Stromal cell of bone marrow (primary cell): ENCODE measurements at regions not wholly inside any gene's neighbourhood (a gene's known extent, or its start where the extent isn't known, plus 50 kb on each side); places are given as distances from the start of the nearest gene placed in this dataset.

Source experiments
- DNase-seq: peaks from one replicate; pipeline ENCODE4 v3.0.0-alpha.2; 2012; ENCODE audit warnings: low read depth

DNA sequence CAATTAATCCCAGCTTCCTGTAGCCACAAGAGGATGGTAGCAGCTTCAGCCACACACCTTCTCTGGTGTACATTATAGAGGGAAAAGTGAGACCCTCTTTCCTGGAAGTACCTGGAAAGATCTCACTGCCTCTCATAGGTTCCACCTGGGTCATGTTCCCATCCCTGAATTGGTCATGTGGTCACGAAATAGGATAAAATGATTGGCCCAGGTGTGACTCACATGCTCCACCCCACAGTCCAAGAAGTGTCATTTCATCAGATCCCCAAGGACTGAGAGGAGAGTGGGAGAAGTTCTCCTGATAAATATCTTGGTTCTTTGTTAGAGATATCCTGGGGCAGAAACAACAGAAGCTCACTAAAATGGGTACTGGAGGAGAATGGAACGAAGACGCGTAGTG lies 142.4 kb downstream of the QRSL1 start:
- DNase-seq = no peak

DNA sequence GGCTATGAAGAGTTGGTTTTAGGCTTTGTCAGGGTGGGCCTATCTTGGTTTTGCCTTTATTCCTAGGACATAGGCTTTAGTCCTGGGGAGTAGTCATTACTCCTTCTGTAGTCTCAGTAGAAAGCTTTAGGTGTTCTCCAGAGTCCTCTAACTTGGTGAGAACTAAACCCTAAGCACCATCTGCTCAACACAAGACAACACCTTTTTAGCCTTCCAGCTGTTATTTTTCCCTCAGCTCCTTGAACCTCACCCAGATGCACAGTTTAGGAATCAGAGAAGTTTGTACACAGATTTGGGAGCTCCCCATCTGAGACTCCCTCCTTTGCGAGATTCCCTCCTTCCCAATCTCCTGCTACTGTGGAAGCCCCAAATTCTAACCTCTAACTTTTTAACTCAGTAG lies 141.3 kb downstream of the QRSL1 start:
- no peak for DNase-seq

DNA sequence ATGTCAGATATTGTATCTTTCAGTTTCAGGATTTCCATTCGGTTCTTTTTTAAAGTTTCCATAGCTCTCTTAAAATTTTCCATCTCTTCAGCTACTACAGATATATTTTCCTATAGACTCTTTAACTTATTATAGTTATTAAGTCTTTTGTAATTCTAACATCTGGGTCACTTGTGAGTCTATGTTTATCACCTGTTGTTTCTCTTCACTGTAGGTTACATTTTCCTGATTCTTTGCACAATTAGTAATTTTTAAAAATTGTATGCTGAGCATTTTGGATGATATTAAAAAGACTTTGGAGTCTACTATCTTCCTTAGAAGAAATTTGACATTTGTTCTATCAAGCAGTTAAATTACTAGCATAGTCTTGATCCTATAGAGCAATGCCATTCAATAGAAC lies 140.7 kb downstream of the QRSL1 start:
- no peak for DNase-seq

DNA sequence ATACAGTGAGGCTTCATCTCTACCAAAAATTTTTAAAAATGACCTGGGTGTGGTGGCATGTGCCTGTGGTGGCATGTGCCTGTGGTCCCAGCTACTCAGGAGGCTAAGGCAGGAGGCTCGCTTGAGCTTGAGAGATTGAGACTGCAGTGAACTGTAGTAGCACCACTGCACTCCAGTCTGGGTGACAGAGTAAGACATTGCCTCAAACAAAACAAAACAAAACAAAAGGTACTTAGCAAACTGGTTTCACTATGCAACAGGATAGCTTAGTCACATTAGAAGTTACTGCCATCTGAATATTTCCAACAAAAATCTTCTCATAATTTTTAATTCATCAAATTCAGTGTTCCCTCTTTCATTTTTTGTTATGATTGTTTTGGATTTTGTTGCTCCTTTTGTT lies 137.9 kb downstream of the QRSL1 start:
- DNase-seq = no peak

DNA sequence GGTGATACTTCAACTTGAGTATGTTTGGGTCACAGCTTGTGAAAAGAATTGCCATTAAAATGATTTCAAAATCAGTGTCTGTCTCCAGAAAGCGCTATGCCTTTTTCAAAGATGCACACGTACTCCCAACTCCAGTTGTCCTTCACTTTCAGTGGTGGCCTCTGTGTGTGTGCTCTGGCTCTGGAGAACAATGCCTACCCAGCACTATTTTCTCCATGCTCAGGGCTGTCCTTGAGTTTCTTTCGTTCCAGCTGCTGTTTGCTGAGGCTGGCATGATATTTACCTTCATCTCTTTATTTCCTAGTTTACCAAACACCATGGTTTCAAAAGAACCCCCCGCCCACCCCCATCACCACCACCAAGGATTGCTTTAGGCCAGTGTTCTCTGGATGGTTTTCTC lies 136.8 kb downstream of the QRSL1 start:
- no peak for DNase-seq

DNA sequence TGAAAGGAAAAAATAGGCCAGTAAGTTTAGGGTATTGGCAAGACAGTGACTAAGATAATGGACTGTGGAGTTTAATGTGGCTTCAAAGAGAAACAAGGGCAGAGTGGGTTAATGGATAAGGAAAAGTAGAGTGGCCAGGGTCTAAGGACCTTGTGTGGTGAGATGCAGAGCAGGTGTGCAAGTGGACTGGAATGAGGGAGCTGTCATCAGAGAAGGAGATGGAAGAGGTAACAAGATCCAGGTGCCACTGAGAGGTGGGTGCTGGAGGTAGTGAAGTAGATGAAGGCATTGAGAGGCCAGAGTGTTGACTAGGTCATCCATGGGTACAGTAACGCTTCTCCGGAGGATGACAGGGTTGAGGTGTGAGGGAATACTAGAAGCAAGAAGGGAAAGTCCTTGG lies 136.1 kb downstream of the QRSL1 start:
- DNase-seq = no peak

DNA sequence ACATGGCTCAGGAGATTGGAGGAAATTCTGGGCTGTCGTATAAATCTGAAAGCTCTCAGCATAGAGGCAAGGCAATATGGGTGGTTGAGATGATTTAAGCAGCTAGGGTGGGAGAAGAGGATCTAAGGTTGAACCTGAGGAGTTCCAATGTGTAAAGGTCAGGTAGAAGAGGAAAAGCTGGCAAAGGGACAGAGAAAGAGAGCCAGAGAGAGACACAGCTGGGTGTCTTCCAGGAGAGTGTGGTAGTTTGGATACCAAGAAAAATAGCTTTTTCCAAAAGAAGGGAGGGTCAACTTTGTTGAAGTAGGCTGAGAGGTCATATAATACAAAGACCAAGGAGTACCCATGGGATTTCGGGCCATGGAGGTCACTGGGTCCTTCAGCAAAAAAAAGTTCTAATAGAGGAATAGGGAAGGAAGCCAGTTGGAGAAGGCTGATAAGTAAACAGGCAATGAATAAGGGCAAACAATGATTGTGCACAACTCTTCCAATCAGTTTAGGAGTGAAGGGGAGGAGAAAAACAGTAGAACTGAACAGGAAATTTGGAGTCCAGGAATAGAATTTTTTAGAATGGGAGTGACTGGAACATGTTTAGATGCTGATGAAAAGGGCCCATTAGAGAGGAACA lies 135.1 kb downstream of the QRSL1 start:
- DNase-seq = no peak

DNA sequence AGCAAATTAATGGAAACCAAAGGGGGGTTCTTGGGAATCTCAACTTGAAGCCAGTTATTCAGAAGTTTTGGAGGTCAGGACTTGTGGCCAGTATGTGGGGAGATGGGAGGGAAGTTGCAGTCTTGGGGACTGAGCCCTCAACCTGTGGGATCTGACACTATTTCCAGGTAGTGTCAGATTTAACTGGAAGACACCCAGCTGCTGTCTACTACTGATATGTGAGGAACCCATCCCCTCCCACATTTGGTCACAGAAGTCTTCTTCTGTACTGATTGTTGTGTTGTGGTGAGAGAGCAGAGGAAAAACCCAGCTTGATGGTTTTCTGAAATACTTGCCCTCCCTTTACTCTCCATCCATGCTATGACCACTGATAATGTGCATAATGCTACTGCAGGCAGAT lies 134.0 kb downstream of the QRSL1 start:
- DNase-seq = no peak

DNA sequence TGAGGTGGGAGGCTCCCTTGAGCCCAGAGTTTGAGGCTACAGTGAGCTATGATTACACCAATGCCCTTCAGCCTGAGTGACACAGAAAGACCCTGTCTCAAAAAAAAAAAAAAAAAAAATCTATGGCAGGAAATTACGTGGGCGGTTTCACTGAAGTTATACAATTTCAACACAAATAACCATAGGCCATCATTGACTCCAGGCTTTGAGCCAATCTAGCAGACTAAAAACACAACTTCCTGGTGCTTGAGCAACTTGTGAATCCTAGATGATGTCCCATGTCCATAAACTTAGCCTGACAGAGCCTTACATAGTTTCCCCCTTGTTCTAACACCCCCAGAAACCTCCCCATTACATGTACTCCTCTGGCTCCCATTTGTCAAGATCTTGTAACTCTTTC lies 131.8 kb downstream of the QRSL1 start:
- no peak for DNase-seq

DNA sequence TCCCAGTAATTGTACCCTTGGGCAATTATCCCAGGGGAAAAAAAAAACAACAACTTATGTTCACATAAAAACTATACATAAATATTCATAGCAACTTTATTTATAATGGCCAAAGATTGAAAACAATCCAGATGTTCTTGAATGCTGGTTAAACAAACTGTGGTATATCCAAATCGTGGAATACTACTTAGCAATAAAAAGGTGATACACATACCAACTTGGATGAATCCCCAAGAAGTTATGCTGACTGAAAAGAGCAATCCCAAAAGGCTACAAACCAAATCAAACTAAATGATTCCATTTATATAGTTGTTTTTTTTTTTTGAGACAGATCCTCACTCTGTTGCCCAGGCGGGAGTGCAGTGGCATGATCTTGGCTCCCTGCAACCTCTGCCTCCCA lies 129.7 kb downstream of the QRSL1 start:
- no peak for DNase-seq

DNA sequence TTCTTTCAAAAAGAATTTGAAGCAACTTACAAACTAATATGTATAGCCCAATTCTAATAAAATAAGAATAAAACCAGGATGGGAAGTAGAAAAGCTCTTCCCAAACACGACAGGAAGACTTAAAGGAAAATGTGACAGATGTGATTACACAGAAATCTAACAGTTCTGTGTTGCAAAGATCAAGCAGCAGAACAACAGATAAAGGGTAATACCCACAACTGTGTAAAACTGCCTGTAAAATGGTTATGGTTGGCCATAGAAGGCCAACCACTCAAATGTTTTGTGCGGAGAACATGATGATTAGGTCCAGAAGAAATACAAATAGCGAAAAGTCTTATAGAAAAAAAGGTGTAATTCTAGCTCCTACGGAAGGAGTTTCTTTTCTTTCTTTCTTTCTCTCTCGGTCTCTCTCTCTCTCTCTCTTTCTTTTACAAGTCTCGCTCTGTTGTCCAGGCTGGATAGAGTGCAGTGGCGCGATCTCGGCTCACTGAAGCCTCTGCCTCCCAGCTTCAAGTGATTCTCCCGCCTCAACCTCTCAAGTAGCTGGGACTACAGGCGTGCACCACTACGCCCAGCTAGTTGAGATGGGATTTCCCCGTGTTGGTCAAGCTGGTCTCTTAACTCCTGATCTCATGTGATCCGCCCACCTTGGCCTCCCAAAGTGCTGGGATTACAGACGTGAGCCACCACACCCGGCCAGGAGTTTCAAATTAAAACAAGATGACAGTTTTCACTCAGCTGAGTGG lies 128.5 kb downstream of the QRSL1 start:
- no peak for DNase-seq

DNA sequence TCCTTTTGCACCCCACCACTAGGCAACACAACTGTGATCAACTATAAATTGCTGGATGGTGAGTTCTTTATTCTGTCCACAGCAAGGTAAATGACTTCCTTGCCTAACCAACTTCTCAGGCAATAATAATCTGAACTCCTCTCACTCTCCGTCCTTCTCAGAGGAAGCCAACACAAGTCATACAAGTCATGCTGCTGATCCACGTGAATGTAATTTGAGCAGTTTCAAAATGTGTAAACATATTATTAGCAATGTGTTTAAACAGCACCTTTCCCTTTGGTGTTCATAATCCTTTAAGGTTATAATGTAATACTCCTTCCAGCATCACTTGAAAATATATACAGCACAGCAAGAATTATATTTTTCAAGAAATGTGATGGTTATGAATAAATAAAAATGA lies 127.9 kb downstream of the QRSL1 start:
- no peak for DNase-seq

DNA sequence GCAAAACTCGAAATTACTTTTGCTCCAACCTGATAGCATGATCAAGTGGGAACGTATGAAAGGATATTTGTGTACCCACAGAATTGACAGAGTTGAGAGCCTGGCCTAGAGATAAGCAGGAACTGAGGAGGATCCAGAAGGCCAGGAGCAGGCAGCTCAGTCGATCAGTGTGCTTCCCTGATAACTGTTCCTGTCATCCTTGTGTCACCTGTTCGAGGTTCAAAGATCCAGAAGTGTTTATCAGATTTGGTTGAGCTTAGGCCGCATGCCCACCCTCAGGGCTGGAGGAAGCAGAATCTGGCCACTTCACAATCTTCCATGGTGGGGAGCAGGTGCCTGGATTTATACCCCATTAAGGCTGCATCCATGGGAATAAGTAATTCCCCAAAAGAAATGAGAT lies 124.8 kb downstream of the QRSL1 start:
- no peak for DNase-seq

DNA sequence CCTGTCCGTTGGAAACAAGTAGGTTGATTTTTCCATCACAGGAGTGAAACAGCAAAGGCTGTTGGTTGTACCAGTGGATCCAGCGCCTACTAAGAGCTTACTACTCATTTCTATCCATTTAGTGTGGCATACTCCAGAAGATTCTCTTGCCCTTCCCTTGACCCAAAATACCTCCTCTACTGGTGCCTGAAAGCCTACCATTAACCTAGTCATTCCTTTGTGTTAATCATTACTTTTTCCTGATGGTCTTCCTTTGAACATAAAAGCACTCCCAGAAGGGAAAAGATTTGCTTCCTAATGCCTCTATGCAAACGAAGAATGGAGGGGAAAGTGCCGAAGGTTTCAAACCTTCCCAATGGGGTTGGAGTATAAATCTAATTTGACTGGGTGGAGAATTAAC lies 123.3 kb downstream of the QRSL1 start:
- no peak for DNase-seq

DNA sequence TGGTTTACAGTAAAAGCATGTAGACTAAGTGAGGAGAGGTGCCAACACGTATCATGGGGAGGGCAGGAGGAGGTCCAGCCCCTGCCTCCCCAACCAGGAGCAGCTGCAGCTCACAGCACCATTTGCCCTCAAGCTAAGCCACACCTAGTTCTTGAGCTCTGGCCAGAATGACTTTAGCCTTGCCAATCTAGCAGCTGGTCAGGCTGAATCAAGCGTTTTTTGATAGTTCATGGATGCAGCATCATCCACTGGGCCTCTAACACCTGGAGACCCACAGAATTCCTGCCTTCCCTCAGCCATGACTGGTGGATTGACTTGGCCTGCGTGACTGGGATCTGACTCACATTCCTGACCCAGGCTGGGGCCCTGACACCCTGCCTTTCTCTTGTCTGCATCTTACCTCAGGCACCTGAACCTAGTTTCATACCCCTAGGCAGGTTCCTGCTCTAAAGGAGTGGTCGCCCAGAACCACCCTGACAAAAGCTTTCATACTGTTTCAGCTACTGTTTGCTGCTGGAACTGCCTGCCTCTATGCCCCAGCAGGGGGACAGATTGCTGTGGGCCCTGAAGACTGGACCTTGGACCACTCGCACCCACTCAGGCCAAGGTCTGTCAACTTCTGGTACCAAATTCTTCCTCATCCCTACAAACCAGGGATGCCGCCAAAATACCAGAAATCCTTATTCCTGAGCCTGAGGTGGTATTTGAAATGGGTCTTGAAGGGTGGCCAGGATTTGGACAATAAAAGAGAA lies 122.3 kb downstream of the QRSL1 start:
- no peak for DNase-seq

DNA sequence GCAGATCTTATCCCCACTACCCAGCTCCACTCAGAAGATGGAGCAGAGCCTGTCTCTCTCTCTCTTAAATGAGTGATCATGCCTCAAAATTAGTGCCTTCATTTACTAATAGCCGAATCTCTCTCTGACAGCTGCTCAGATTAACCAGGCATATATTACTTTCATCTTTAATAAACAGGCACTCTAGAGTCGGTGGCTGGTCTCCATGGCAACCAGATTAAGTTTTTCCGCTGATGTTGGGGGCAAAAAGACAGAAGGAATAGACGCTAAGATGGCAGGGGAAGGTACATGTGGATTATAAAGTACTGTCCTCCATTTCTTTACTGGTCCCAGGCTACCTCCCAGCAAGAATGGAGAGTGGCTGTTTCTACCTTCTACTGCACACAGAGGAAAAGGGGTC lies 121.6 kb downstream of the QRSL1 start:
- no peak for DNase-seq

DNA sequence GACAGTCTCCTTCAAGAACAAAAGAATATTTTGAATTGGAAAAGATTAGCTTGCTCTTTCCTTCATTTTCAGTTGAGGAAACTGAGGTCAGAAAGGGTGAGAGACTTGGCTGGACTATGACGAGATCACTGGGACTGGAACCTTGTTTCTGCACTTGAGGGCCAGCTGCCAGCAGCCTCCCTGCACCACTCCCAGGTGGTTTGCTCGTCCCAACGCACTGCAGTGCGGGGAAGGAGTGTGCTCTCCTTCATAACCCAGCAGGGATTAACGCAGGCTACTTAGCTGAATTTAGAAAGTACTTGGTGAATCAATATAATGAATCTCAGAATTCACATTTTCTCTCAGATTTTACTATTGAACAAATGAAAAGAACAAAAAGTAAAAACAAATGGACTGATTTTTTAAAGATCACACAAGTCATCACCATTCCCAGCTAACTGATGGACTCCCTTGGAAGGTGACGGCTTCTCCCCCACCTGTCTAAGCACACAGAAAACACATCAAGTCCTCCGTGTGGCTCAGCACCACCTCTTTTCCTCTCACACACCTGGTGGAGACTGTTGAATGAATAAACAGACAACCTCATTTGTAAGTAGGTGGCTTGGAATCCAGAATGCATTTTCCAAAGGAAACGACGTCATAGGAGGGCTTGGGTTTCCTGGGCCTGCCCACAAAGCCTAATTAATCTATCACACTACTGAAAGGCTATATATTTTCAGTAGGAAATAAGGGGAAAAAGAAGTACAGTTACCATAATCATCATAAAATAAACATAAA lies 121.0 kb downstream of the QRSL1 start:
- DNase-seq = no peak

DNA sequence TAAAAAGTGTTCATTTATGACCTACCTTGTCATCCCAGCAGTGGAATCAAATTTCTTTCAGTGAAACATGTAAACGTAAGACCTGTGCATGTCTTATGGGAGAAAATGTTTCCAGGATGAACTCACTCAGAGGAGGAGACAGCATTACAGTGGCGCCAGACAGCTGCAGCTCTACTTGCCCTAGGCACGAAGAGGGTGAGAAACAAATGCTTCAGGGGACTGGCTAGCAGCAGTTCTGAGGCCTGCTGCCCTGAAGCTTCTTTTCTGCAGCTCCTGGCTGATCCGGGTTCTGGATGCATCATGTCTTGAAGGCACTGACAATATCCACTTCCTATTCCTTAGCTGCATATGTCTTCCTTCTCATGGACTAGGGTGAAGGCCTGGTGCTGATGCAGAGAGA lies 120.2 kb downstream of the QRSL1 start:
- no peak for DNase-seq

DNA sequence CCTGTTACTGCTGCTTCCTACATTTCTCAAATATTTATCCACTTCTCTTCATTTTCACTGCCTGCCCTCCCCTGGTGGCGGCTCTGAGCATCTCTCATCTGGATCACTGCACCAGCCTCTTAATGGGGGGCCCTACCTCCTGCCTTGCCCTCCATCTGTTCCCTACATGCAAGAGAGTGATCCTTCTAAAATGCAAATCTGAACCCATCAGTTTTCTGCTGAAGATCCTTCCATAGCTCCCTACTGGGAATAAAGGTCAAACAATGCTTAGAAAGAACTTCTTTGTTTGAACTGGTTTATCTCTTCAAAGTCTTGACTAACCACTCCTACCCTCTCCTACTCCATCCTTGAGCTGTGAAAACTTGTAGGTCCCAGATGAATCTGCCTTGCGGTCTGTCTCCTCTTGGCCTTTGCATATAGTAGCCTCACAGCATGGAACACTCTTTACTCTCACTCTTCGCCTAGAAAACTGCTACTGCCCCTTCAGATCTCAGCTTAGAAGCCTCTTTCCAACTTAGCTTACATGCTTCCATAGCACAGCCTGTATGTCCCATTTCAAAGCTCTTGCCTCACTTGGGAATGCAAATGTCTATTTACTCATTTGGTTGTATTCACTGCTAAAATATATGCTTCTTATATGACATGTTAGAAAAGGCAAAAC lies 119.3 kb downstream of the QRSL1 start:
- DNase-seq = no peak

DNA sequence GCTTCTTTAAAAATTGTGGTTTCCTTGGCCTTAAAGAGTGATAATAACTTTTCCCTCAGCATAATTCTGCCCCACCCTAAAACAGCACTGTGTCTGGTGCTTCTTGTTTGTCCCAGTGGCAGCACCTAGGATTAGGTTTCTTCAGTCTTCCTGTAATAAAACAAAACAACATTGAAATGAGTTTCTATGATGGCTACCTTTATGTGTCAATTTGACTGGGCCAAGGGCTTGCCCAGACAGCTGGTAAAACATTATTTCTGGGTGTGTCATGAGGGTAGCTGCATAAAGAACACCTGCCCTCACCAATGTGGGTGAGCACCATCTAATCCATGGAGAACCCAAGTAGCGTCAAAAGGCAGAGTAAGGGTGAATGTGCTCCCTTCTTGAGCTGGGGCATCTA lies 117.8 kb downstream of the QRSL1 start:
- DNase-seq = no peak

DNA sequence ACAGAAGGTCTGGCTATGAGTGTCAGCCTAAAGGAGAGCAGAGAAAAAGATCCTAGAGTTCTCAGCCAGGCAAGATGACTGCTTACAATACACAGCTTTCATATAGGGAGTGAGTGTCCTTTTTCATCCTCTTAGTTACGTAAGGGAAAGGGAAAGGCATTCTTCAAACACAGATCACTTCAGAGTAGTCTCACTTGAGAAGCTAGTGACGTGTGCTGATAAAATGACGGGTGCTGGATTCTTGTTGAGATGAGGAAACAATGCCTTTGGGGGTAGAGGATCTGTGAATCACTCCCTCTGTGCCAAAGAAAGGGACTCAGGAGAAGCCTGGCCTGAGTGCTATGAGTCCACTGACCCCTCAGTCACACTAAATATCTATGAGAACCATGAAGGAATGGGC lies 117.3 kb downstream of the QRSL1 start:
- DNase-seq = peak; percentile 64
